Activated naive CD8-positive, alpha-beta T cell (primary cell): ENCODE measurements at regions not wholly inside any gene's neighbourhood (a gene's known extent, or its start where the extent isn't known, plus 50 kb on each side); places are given as distances from the start of the nearest gene placed in this dataset.

Source experiments
- H3K27ac Mint-ChIP-seq: one replicate; pipeline ENCODE4 v1.8.0; 2021; ENCODE audit warnings: mixed read lengths
- H3K27me3 Mint-ChIP-seq: one replicate; pipeline ENCODE4 v1.8.0; 2021; ENCODE audit warnings: mixed read lengths
- H3K36me3 Mint-ChIP-seq: one replicate; pipeline ENCODE4 v1.8.0; 2021; ENCODE audit warnings: mixed read lengths
- H3K4me1 Mint-ChIP-seq: one replicate; pipeline ENCODE4 v1.8.0; 2021; ENCODE audit warnings: low read depth, mixed read lengths
- H3K4me3 Mint-ChIP-seq: one replicate; pipeline ENCODE4 v1.8.0; 2021; ENCODE audit warnings: mild to moderate bottlenecking, mixed read lengths
- H3K9me3 Mint-ChIP-seq: one replicate; pipeline ENCODE4 v1.8.0; 2021; ENCODE audit warnings: low read depth, mixed read lengths

GRCh38 chr13:22176968-22177520 is 506.2 kb downstream of the FGF9 start:
- H3K27ac Mint-ChIP-seq, result no peak overlapping the region
- H3K36me3 Mint-ChIP-seq, result peaks cover 3% of the 10 kb centered on the region
- H3K27me3 Mint-ChIP-seq, result no peaks in the 10 kb centered on the region
- no peak overlapping the region for H3K4me3 Mint-ChIP-seq
- no peaks in the 10 kb centered on the region for H3K4me1 Mint-ChIP-seq
- H3K9me3 Mint-ChIP-seq, result peaks cover 7% of the 10 kb centered on the region

- Mint-ChIP-seq H3K9me3 (peaks cover 7% of the 10 kb centered on the region), H3K4me3 (no peak overlapping the region), H3K27ac (no peak overlapping the region), H3K36me3 (peaks cover 3% of the 10 kb centered on the region), H3K4me1 (no peaks in the 10 kb centered on the region), H3K27me3 (no peaks in the 10 kb centered on the region)
Measured at GRCh38 chr13:22178878-22179277, 508.0 kb downstream of the FGF9 start.

- no peak overlapping the region for H3K27ac Mint-ChIP-seq
- H3K4me1 Mint-ChIP-seq, result peaks cover 2% of the 10 kb centered on the region
- no peaks in the 10 kb centered on the region for H3K36me3 Mint-ChIP-seq
- no peaks in the 10 kb centered on the region for H3K9me3 Mint-ChIP-seq
- H3K4me3 Mint-ChIP-seq, result no peak overlapping the region
- no peaks in the 10 kb centered on the region for H3K27me3 Mint-ChIP-seq
Measured at GRCh38 chr13:22187329-22187728, 516.5 kb downstream of the FGF9 start.

GRCh38 chr13:22189176-22190048 is 518.5 kb downstream of the FGF9 start:
- Mint-ChIP-seq H3K27ac (no peak overlapping the region), H3K9me3 (no peaks in the 10 kb centered on the region), H3K4me3 (no peak overlapping the region), H3K36me3 (no peaks in the 10 kb centered on the region), H3K4me1 (peaks cover 2% of the 10 kb centered on the region), H3K27me3 (no peaks in the 10 kb centered on the region)

- H3K4me1 Mint-ChIP-seq, result no peaks in the 10 kb centered on the region
- H3K27ac Mint-ChIP-seq, result no peak overlapping the region
- H3K4me3 Mint-ChIP-seq, result no peak overlapping the region
- no peaks in the 10 kb centered on the region for H3K27me3 Mint-ChIP-seq
- H3K9me3 Mint-ChIP-seq, result no peaks in the 10 kb centered on the region
- H3K36me3 Mint-ChIP-seq, result peaks cover 4% of the 10 kb centered on the region
Measured at GRCh38 chr13:22193070-22193469, 522.2 kb downstream of the FGF9 start.

GRCh38 chr13:22194106-22194805 is 523.4 kb downstream of the FGF9 start:
- H3K4me3 Mint-ChIP-seq, result no peak overlapping the region
- H3K9me3 Mint-ChIP-seq, result no peaks in the 10 kb centered on the region
- H3K36me3 Mint-ChIP-seq, result peaks cover 4% of the 10 kb centered on the region
- no peak overlapping the region for H3K27ac Mint-ChIP-seq
- H3K27me3 Mint-ChIP-seq, result no peaks in the 10 kb centered on the region
- H3K4me1 Mint-ChIP-seq, result no peaks in the 10 kb centered on the region

- no peaks in the 10 kb centered on the region for H3K9me3 Mint-ChIP-seq
- peaks cover 4% of the 10 kb centered on the region for H3K36me3 Mint-ChIP-seq
- no peaks in the 10 kb centered on the region for H3K4me1 Mint-ChIP-seq
- H3K4me3 Mint-ChIP-seq, result no peak overlapping the region
- no peaks in the 10 kb centered on the region for H3K27me3 Mint-ChIP-seq
- H3K27ac Mint-ChIP-seq, result no peak overlapping the region
Measured at GRCh38 chr13:22195726-22196125, 524.9 kb downstream of the FGF9 start.

GRCh38 chr13:22196777-22197176 is 525.9 kb downstream of the FGF9 start:
- Mint-ChIP-seq H3K9me3 (no peaks in the 10 kb centered on the region), H3K27me3 (no peaks in the 10 kb centered on the region), H3K4me3 (no peak overlapping the region), H3K4me1 (no peaks in the 10 kb centered on the region), H3K27ac (no peak overlapping the region), H3K36me3 (peaks cover 4% of the 10 kb centered on the region)

- no peaks in the 10 kb centered on the region for H3K27me3 Mint-ChIP-seq
- no peaks in the 10 kb centered on the region for H3K4me1 Mint-ChIP-seq
- no peak overlapping the region for H3K4me3 Mint-ChIP-seq
- H3K36me3 Mint-ChIP-seq, result peaks cover 4% of the 10 kb centered on the region
- no peak overlapping the region for H3K27ac Mint-ChIP-seq
- H3K9me3 Mint-ChIP-seq, result no peaks in the 10 kb centered on the region
Measured at GRCh38 chr13:22198001-22198400, 527.1 kb downstream of the FGF9 start.

GRCh38 chr13:22198641-22199217 is 527.9 kb downstream of the FGF9 start:
- no peaks in the 10 kb centered on the region for H3K4me1 Mint-ChIP-seq
- H3K27me3 Mint-ChIP-seq, result no peaks in the 10 kb centered on the region

GRCh38 chr13:22200440-22200839 is 529.6 kb downstream of the FGF9 start:
- no peaks in the 10 kb centered on the region for H3K27me3 Mint-ChIP-seq
- peaks cover 2% of the 10 kb centered on the region for H3K36me3 Mint-ChIP-seq
- H3K27ac Mint-ChIP-seq, result no peak overlapping the region

More at GRCh38 chr13:22198641-22199217, 527.9 kb downstream of the FGF9 start:
- Mint-ChIP-seq H3K4me3 (no peak overlapping the region), H3K9me3 (no peaks in the 10 kb centered on the region), H3K27ac (no peak overlapping the region), H3K36me3 (peaks cover 4% of the 10 kb centered on the region)

GRCh38 chr13:22201375-22201925 is 530.6 kb downstream of the FGF9 start:
- H3K4me3 Mint-ChIP-seq, result no peak overlapping the region
- no peaks in the 10 kb centered on the region for H3K9me3 Mint-ChIP-seq
- H3K4me1 Mint-ChIP-seq, result no peaks in the 10 kb centered on the region
- no peak overlapping the region for H3K27ac Mint-ChIP-seq
- no peaks in the 10 kb centered on the region for H3K36me3 Mint-ChIP-seq
- H3K27me3 Mint-ChIP-seq, result no peaks in the 10 kb centered on the region

More at GRCh38 chr13:22200440-22200839, 529.6 kb downstream of the FGF9 start:
- H3K4me1 Mint-ChIP-seq, result no peaks in the 10 kb centered on the region
- H3K9me3 Mint-ChIP-seq, result no peaks in the 10 kb centered on the region
- H3K4me3 Mint-ChIP-seq, result no peak overlapping the region

- no peak overlapping the region for H3K4me3 Mint-ChIP-seq
- peaks cover 16% of the 10 kb centered on the region for H3K4me1 Mint-ChIP-seq
- H3K9me3 Mint-ChIP-seq, result no peaks in the 10 kb centered on the region
- H3K27me3 Mint-ChIP-seq, result no peaks in the 10 kb centered on the region
- no peak overlapping the region for H3K27ac Mint-ChIP-seq
- H3K36me3 Mint-ChIP-seq, result no peaks in the 10 kb centered on the region
Measured at GRCh38 chr13:22210134-22210930, 539.5 kb downstream of the FGF9 start.

- Mint-ChIP-seq H3K27me3 (no peaks in the 10 kb centered on the region), H3K9me3 (no peaks in the 10 kb centered on the region), H3K4me1 (peaks cover 20% of the 10 kb centered on the region), H3K4me3 (no peak overlapping the region), H3K36me3 (no peaks in the 10 kb centered on the region), H3K27ac (no peak overlapping the region)
Measured at GRCh38 chr13:22211876-22212275, 541.0 kb downstream of the FGF9 start.
